ENCODE measurements at regions not wholly inside any gene's neighbourhood (a gene's known extent, or its start where the extent isn't known, plus 50 kb on each side); places are given as distances from the start of the nearest gene placed in this dataset.
"Not testable (repeated sequence)": the region's sequence is repeated elsewhere in the genome, so short reads cannot be mapped to it uniquely, and the experiment has no call there.

DNA sequence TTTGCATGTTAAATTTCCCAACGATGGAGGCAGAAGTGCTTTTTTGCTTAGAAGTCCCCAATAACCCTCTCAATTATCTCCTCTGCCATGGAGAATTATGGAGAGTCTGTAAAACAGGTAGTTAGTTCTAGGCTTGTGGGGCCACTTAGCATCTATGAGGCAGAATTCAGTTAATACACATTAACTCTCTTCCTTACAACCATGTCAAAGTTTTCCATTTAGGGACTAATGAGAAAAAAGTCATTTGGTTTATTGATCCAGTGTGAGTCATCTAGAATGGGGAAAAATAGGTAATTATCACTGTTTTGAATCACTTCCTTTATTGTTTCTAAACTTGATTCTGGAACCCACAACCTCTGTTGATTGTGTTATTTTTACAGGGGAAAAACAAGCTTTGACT, 229.1 kb upstream of the COX10 start:
- H3K27me3 ChIP-seq (ENCODE audit: control insufficient read depth, insufficient read depth, low read length), result no peaks in the 10 kb centered on the region

DNA sequence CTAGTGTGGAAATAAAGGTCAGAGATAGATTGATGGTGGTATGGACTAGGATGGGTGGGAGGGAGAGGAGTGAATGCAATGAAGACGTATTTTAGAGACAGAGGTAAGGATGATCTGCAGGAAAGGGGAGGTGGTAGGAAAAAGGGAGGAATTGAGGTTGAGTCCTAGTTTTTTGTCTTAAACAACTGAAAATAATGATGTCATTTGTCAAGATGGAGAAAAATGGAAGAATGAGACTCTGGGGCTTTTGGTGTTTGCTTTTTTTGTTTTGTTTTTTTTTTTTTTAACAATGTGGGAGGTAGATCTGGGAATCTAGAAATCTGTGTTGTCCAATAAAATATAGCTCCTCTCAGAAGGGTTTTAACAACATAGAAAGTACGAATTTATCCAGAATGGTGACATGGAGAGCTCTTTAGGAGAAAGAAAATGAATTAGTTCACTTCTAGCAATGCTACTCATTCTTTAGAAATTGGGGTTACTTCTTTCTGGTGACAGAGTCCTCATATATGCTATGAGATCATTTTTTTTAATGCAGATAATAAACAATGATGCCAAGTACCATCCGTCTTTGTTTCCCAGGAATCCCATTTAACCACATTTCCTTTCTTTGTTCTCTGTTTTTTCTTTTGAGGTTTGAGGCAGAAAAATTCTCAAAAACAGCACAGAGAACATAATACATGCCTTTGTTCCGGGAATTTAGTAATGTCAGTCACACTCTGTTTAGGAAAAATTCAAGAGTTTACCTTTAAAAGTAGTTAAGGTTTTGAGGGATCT, 225.3 kb upstream of the COX10 start:
- Histone ChIP-seq H3K27ac (ENCODE audit: low read depth in 2 of 2, low read length in 2 of 2) (no peak overlapping the region), H3K27me3 (ENCODE audit: control insufficient read depth, insufficient read depth, low read length) (no peaks in the 10 kb centered on the region), H3K36me3 (ENCODE audit: control insufficient read depth in 2 of 3, insufficient read depth in 3 of 3, low read length in 3 of 3) (no peaks in the 10 kb centered on the region), H3K4me1 (ENCODE audit: control insufficient read depth in 2 of 3, insufficient read depth in 2 of 3, low read depth in 1 of 3, low read length in 3 of 3) (no peaks in the 10 kb centered on the region), H3K9ac (ENCODE audit: low read length in 3 of 3) (no peak overlapping the region), H3K4me3 (ENCODE audit: low read length in 3 of 3) (no peak overlapping the region), H3K9me3 (ENCODE audit: control insufficient read depth in 2 of 3, insufficient read depth in 1 of 3, low read length in 3 of 3) (peaks cover 0 to 9% (median 0%) of the 10 kb centered on the region in 3 donors)
- DNase-seq, result no peak
- TF ChIP-seq, protein P1, sequence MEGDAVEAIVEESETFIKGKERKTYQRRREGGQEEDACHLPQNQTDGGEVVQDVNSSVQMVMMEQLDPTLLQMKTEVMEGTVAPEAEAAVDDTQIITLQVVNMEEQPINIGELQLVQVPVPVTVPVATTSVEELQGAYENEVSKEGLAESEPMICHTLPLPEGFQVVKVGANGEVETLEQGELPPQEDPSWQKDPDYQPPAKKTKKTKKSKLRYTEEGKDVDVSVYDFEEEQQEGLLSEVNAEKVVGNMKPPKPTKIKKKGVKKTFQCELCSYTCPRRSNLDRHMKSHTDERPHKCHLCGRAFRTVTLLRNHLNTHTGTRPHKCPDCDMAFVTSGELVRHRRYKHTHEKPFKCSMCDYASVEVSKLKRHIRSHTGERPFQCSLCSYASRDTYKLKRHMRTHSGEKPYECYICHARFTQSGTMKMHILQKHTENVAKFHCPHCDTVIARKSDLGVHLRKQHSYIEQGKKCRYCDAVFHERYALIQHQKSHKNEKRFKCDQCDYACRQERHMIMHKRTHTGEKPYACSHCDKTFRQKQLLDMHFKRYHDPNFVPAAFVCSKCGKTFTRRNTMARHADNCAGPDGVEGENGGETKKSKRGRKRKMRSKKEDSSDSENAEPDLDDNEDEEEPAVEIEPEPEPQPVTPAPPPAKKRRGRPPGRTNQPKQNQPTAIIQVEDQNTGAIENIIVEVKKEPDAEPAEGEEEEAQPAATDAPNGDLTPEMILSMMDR (IDR thresholded peaks at IDR 0.05; ENCODE audit: borderline replicate concordance, extremely low read depth, insufficient read depth), result no peak
- intact Hi-C loops (cut with DNase I), result no loop called here
- FAIRE-seq, result no peak

More for the DNA sequence above, 229.1 kb upstream of the COX10 start:
- FAIRE-seq, result no peak
- Histone ChIP-seq H3K27ac (ENCODE audit: low read depth in 2 of 2, low read length in 2 of 2) (no peak overlapping the region), H3K36me3 (ENCODE audit: control insufficient read depth in 2 of 3, insufficient read depth in 3 of 3, low read length in 3 of 3) (no peaks in the 10 kb centered on the region), H3K4me1 (ENCODE audit: control insufficient read depth in 2 of 3, insufficient read depth in 2 of 3, low read depth in 1 of 3, low read length in 3 of 3) (no peaks in the 10 kb centered on the region), H3K4me3 (ENCODE audit: low read length in 3 of 3) (no peak overlapping the region), H3K9ac (ENCODE audit: low read length in 3 of 3) (no peak overlapping the region), H3K9me3 (ENCODE audit: control insufficient read depth in 2 of 3, insufficient read depth in 1 of 3, low read length in 3 of 3) (no peaks in the 10 kb centered on the region)
- intact Hi-C loops (cut with DNase I), result no loop called here
- no peak for DNase-seq
- TF ChIP-seq, protein P1 (IDR thresholded peaks at IDR 0.05; ENCODE audit: borderline replicate concordance, extremely low read depth, insufficient read depth), result no peak

DNA sequence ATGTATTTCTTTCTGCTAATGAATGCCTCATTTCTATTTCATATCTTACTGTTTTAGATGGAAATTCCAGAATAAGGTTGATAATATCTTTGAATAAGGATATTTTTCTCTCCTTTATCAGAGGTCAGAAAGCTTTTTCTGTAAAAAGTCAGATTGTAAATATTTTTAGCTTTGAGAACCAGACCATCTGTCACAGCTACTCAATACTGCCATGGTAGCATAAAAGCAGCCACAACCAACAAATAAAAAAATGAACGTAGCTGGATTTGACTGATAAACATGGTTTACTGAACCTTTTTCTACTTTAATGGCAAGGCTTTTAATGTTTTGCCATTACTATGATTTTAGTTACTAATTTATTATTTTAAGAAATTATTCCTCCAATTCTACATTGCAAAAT, 217.4 kb upstream of the COX10 start:
- no peaks in the 10 kb centered on the region for H3K27me3 ChIP-seq (ENCODE audit: control insufficient read depth, insufficient read depth, low read length)
- no peak overlapping the region for H3K9ac ChIP-seq (ENCODE audit: low read length in 3 of 3)
- H3K27ac ChIP-seq (ENCODE audit: low read depth in 2 of 2, low read length in 2 of 2), result no peak overlapping the region
- no peaks in the 10 kb centered on the region for H3K4me1 ChIP-seq (ENCODE audit: control insufficient read depth in 2 of 3, insufficient read depth in 2 of 3, low read depth in 1 of 3, low read length in 3 of 3)
- DNase-seq (no peak), FAIRE-seq (no peak)
- H3K4me3 ChIP-seq (ENCODE audit: low read length in 3 of 3), result no peak overlapping the region
- intact Hi-C loops (cut with DNase I), result no loop called here
- peaks cover 0 to 9% (median 0%) of the 10 kb centered on the region in 3 donors for H3K9me3 ChIP-seq (ENCODE audit: control insufficient read depth in 2 of 3, insufficient read depth in 1 of 3, low read length in 3 of 3)
- no peaks in the 10 kb centered on the region for H3K36me3 ChIP-seq (ENCODE audit: control insufficient read depth in 2 of 3, insufficient read depth in 3 of 3, low read length in 3 of 3)
- TF ChIP-seq, protein P1 (IDR thresholded peaks at IDR 0.05; ENCODE audit: borderline replicate concordance, extremely low read depth, insufficient read depth), result no peak

GRCh38 chr17:13855730-13856129, 213.6 kb upstream of the COX10 start:
- H3K4me1 ChIP-seq (ENCODE audit: control insufficient read depth in 2 of 3, insufficient read depth in 2 of 3, low read depth in 1 of 3, low read length in 3 of 3); H3K27me3 ChIP-seq (ENCODE audit: control insufficient read depth, insufficient read depth, low read length); intact Hi-C loops (cut with DNase I); DNase-seq; H3K27ac ChIP-seq (ENCODE audit: low read depth in 2 of 2, low read length in 2 of 2); FAIRE-seq; H3K9ac ChIP-seq (ENCODE audit: low read length in 3 of 3); H3K9me3 ChIP-seq (ENCODE audit: control insufficient read depth in 2 of 3, insufficient read depth in 1 of 3, low read length in 3 of 3); H3K4me3 ChIP-seq (ENCODE audit: low read length in 3 of 3); H3K36me3 ChIP-seq (ENCODE audit: control insufficient read depth in 2 of 3, insufficient read depth in 3 of 3, low read length in 3 of 3): not testable (repeated sequence)

Measured in kidney (tissue), 13 donors.